ENCODE measurements at regions not wholly inside any gene's neighbourhood (a gene's known extent, or its start where the extent isn't known, plus 50 kb on each side); places are given as distances from the start of the nearest gene placed in this dataset.

- no peak for DNase-seq (ENCODE audit: low read depth in 1 of 2, low spot score in 1 of 2)
- in situ Hi-C loops (cut with HindIII; ENCODE audit: low pct_unique_long_range_greater_than_20kb, low sequenced_read_pairs): no loop called here
- TF ChIP-seq JUND (IDR thresholded peaks at IDR 0.05; ENCODE audit: low read depth): no peak
Measured at GRCh38 chr18:40110455-40110854, 1844.6 kb upstream of the PIK3C3 start.

- DNase-seq (ENCODE audit: low read depth in 1 of 2, low spot score in 1 of 2): no peak
- in situ Hi-C loops (cut with HindIII; ENCODE audit: low pct_unique_long_range_greater_than_20kb, low sequenced_read_pairs): no loop called here
- no peak for TF ChIP-seq JUND (IDR thresholded peaks at IDR 0.05; ENCODE audit: low read depth)
Measured at GRCh38 chr18:40109252-40110049, 1845.6 kb upstream of the PIK3C3 start.

- TF ChIP-seq JUND (IDR thresholded peaks at IDR 0.05; ENCODE audit: low read depth): no peak
- DNase-seq (ENCODE audit: low read depth in 1 of 2, low spot score in 1 of 2): no peak
- in situ Hi-C loops (cut with HindIII; ENCODE audit: low pct_unique_long_range_greater_than_20kb, low sequenced_read_pairs): no loop called here
Measured at GRCh38 chr18:40108596-40108995, 1846.4 kb upstream of the PIK3C3 start.

GRCh38 chr18:40102903-40103302, 1852.1 kb upstream of the PIK3C3 start:
- in situ Hi-C loops (cut with HindIII; ENCODE audit: low pct_unique_long_range_greater_than_20kb, low sequenced_read_pairs): no loop called here
- no peak for DNase-seq (ENCODE audit: low read depth in 1 of 2, low spot score in 1 of 2)
- no peak for TF ChIP-seq JUND (IDR thresholded peaks at IDR 0.05; ENCODE audit: low read depth)

GRCh38 chr18:40099641-40100040, 1855.4 kb upstream of the PIK3C3 start:
- DNase-seq (ENCODE audit: low read depth in 1 of 2, low spot score in 1 of 2): no peak
- in situ Hi-C loops (cut with HindIII; ENCODE audit: low pct_unique_long_range_greater_than_20kb, low sequenced_read_pairs): no loop called here
- TF ChIP-seq JUND (IDR thresholded peaks at IDR 0.05; ENCODE audit: low read depth): no peak

DNA sequence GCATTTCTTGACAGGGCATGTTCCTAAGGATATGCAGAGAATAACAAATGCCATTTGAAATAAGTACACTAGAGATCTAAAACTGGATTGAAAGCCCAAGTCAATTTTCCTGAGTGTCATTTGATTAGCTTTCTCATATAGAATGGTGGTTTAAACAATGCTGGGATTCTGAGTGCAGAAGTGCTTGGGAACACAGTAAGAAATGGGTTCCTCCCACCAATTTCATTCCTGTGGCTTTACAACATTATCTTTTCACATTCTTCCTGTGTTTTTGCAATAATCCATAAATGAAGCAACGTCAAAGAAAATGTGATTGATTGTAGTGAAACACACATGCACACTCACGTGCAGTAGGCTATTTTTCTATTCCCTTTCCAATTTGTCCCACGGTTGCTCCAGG, 1858.4 kb upstream of the PIK3C3 start:
- no peak for TF ChIP-seq JUND (IDR thresholded peaks at IDR 0.05; ENCODE audit: low read depth)
- in situ Hi-C loops (cut with HindIII; ENCODE audit: low pct_unique_long_range_greater_than_20kb, low sequenced_read_pairs): no loop called here
- DNase-seq (ENCODE audit: low read depth in 1 of 2, low spot score in 1 of 2): no peak

DNA sequence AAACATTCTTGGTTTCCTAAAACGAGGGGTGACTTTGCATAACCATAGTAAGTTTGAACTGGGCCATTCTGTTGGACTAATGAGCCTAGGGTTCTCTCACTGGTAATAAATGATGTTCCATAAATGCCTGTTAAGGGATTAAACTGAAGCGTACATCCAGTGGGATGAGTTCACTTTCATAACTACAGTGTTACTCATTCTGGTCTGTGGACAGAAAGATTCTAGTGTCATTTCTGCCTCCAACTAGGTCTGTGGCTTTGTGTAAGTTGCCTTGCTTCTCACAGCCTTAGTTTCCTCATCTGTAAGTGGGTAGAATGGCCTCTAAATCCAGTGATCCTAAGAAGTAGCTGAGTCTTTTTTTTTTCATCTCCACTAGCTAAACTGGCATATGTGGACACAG, 1860.6 kb upstream of the PIK3C3 start:
- no peak for DNase-seq (ENCODE audit: low read depth in 1 of 2, low spot score in 1 of 2)
- no peak for TF ChIP-seq JUND (IDR thresholded peaks at IDR 0.05; ENCODE audit: low read depth)
- in situ Hi-C loops (cut with HindIII; ENCODE audit: low pct_unique_long_range_greater_than_20kb, low sequenced_read_pairs): no loop called here

DNA sequence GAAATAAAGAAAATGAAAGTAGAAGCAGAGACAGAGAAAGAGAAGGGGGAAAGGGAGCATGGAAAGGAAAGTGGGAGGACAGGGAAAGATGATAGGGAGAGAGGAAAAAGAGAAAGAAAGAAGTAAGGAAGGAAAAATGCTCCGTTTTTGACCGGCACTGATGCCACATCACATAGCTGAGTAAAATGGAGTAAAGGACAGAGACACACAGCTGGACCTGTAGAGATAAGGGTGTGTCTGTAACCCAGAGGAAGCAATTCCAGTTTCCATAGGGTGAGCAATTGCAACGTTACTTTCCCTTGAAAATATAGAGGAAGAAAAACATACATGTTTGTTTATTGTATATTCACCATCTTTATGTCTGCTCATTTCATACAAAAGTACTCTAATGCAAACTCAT, 1866.9 kb upstream of the PIK3C3 start:
- in situ Hi-C loops (cut with HindIII; ENCODE audit: low pct_unique_long_range_greater_than_20kb, low sequenced_read_pairs): no loop called here
- DNase-seq (ENCODE audit: low read depth in 1 of 2, low spot score in 1 of 2): no peak
- TF ChIP-seq JUND (IDR thresholded peaks at IDR 0.05; ENCODE audit: low read depth): no peak

GRCh38 chr18:40079786-40080185, 1875.2 kb upstream of the PIK3C3 start:
- in situ Hi-C loops (cut with HindIII; ENCODE audit: low pct_unique_long_range_greater_than_20kb, low sequenced_read_pairs): no loop called here
- no peak for TF ChIP-seq JUND (IDR thresholded peaks at IDR 0.05; ENCODE audit: low read depth)
- DNase-seq (ENCODE audit: low read depth in 1 of 2, low spot score in 1 of 2): no peak

GRCh38 chr18:40075616-40076015, 1879.4 kb upstream of the PIK3C3 start:
- DNase-seq (ENCODE audit: low read depth in 1 of 2, low spot score in 1 of 2): no peak
- no peak for TF ChIP-seq JUND (IDR thresholded peaks at IDR 0.05; ENCODE audit: low read depth)
- in situ Hi-C loops (cut with HindIII; ENCODE audit: low pct_unique_long_range_greater_than_20kb, low sequenced_read_pairs): no loop called here

DNA sequence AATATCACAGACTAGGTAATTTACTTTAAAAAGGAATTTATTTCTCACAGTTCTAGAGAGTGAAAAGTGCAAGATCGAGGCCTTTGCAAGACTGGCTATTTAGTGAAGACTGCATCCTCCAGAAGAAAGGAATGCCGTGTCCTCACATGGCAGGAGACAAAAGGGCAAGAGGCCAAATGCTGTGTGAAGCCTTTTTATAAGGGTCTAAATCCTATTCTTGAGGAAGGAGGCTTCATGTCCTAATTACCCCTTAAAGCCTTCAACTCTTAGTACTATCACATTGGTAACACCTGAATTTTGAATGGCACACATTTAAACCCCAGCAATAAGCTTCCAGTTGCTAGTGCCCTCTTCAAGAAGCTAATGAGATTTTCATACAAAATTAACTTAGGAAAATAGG, 1882.3 kb upstream of the PIK3C3 start:
- DNase-seq (ENCODE audit: low read depth in 1 of 2, low spot score in 1 of 2): no peak
- no peak for TF ChIP-seq JUND (IDR thresholded peaks at IDR 0.05; ENCODE audit: low read depth)
- in situ Hi-C loops (cut with HindIII; ENCODE audit: low pct_unique_long_range_greater_than_20kb, low sequenced_read_pairs): no loop called here

- TF ChIP-seq JUND (IDR thresholded peaks at IDR 0.05; ENCODE audit: low read depth): no peak
- no peak for DNase-seq (ENCODE audit: low read depth in 1 of 2, low spot score in 1 of 2)
- in situ Hi-C loops (cut with HindIII; ENCODE audit: low pct_unique_long_range_greater_than_20kb, low sequenced_read_pairs): no loop called here
Measured at GRCh38 chr18:40066368-40066767, 1888.7 kb upstream of the PIK3C3 start.

- no peak for DNase-seq (ENCODE audit: low read depth in 1 of 2, low spot score in 1 of 2)
- in situ Hi-C loops (cut with HindIII; ENCODE audit: low pct_unique_long_range_greater_than_20kb, low sequenced_read_pairs): no loop called here
- TF ChIP-seq JUND (IDR thresholded peaks at IDR 0.05; ENCODE audit: low read depth): no peak
Measured at GRCh38 chr18:40063488-40063887, 1891.5 kb upstream of the PIK3C3 start.

DNA sequence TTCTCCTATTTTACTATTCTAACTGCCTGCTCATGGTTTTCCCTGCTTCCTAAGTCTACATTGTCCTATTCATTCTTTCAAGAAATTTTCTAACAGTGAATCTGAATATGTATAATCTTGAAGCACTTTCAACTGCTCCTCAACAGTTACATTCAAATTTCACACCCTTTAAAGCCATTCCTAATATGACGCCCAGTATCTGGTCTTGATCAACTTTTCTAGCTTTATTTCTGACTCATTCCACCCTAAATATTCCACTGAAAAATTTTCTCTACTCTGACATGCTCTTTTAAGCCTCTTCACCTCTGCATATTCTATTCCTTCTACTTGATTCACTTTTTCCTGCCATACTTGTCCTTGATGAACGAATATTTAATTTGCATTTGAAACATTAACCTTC, 1893.9 kb upstream of the PIK3C3 start:
- in situ Hi-C loops (cut with HindIII; ENCODE audit: low pct_unique_long_range_greater_than_20kb, low sequenced_read_pairs): no loop called here
- TF ChIP-seq JUND (IDR thresholded peaks at IDR 0.05; ENCODE audit: low read depth): no peak
- DNase-seq (ENCODE audit: low read depth in 1 of 2, low spot score in 1 of 2): no peak

Measured in T47D (cell line).